Panc1 (cell line): ENCODE measurements at regions not wholly inside any gene's neighbourhood (a gene's known extent, or its start where the extent isn't known, plus 50 kb on each side); places are given as distances from the start of the nearest gene placed in this dataset.
"Not testable (repeated sequence)": the region's sequence is repeated elsewhere in the genome, so short reads cannot be mapped to it uniquely, and the experiment has no call there.

Source experiments
- ATAC-seq: fragments of 200-7000 bp; cut with Tn5 transposase; 2 replicates; pipeline ENCODE4 v1.9.1; 2020; ENCODE audit warnings: mild to moderate bottlenecking, moderate library complexity
- BruUV-seq: library from RNA; stranded (reverse); fragments of 400-500 nt; replicated peaks from 2 replicates; lab custom pipeline; 2021; lab: Mats Ljungman, UMichigan
- CTCF ChIA-PET: fragments of 300-600 bp; sonication (Branson Sonifier 250); formaldehyde crosslinking; loops from one replicate; lab custom pipeline; 2022; ENCODE audit warnings: antibody characterized with exemption; lab: Charles Lee
- POLR2A ChIA-PET: fragments of 300-600 bp; sonication (Branson Sonifier 250); formaldehyde crosslinking; loops from one replicate; lab custom pipeline; 2022; ENCODE audit warnings: antibody characterized with exemption; lab: Charles Lee
- DNase-seq: peaks from one replicate; pipeline ENCODE4 v3.0.0-alpha.2; 2010; ENCODE audit warnings: low read depth, low spot score
- H3K27ac ChIP-seq: 2 replicates; pipeline ENCODE4 v1.5.1; 2011; ENCODE audit warnings: mild to moderate bottlenecking, low read length, inconsistent platforms
- H3K27me3 ChIP-seq: fragments of 200-500 bp; sonication (Bioruptor generic); 2 replicates; pipeline ENCODE4 v1.6.0; 2014; ENCODE audit warnings: low read length, inconsistent platforms; ENCODE audit not compliant: control insufficient read depth, insufficient read depth
- H3K36me3 ChIP-seq: fragments of 200-500 bp; sonication (Bioruptor generic); 2 replicates; pipeline ENCODE4 v1.5.1; 2014; ENCODE audit warnings: inconsistent platforms, mild to moderate bottlenecking, low read length, moderate library complexity; ENCODE audit not compliant: control insufficient read depth, insufficient read depth
- H3K4me1 ChIP-seq: 2 replicates; pipeline ENCODE4 v1.5.1; 2011; ENCODE audit warnings: inconsistent platforms, mild to moderate bottlenecking, low read length, moderate library complexity; ENCODE audit not compliant: control insufficient read depth, insufficient read depth
- H3K4me3 ChIP-seq, 2 experiments: 2 replicates each; pipeline ENCODE4 v1.5.1; 2011 to 2012; ENCODE audit warnings: low read depth in 2 of 2, low read length in 2 of 2, mild to moderate bottlenecking in 2 of 2, inconsistent platforms in 1 of 2, moderate library complexity in 1 of 2
- H3K9me3 ChIP-seq: fragments of 200-500 bp; sonication (Bioruptor generic); 2 replicates; pipeline ENCODE4 v1.5.1; 2014; ENCODE audit warnings: low read depth, mild to moderate bottlenecking, inconsistent platforms, low read length, moderate library complexity; ENCODE audit not compliant: control insufficient read depth, insufficient read depth
- POLR2AphosphoS5 ChIP-seq: IDR thresholded peaks from 2 replicates; pipeline ENCODE4 v1.6.1; 2012; ENCODE audit warnings: mild to moderate bottlenecking, low read depth, low read length, moderate library complexity
- SIN3A ChIP-seq: IDR thresholded peaks from 2 replicates; pipeline ENCODE4 v1.6.1; 2012; ENCODE audit warnings: low read depth, mild to moderate bottlenecking, low read length, moderate library complexity, borderline replicate concordance; ENCODE audit not compliant: insufficient read depth
- TCF7L2 ChIP-seq: IDR thresholded peaks from 2 replicates; pipeline ENCODE4 v1.6.1; 2011; ENCODE audit warnings: mild to moderate bottlenecking, low read depth, low read length, inconsistent platforms
- in situ Hi-C: cut with HindIII; loops from 2 replicates; pipeline ENCODE4 v1.10.0; 2016; ENCODE audit warnings: low sequenced_read_pairs, low pct_unique_long_range_greater_than_20kb
- intact Hi-C: fragments of 100-400 bp; cut with micrococcal nuclease; formaldehyde crosslinking; loops from one replicate; pipeline ENCODE4 v1.10.0; 2022; ENCODE audit not compliant: unreplicated experiment
- TF ChIP-seq, protein P1 (sequence below), 2 experiments: IDR thresholded peaks; 2 replicates each; pipeline ENCODE4 v1.6.1; 2011 to 2012; ENCODE audit warnings: low read depth in 2 of 2, control low read depth in 1 of 2, low read length in 1 of 2, mild to moderate bottlenecking in 1 of 2, moderate library complexity in 1 of 2; ENCODE audit not compliant: insufficient read depth in 1 of 2
- TF ChIP-seq, protein P2 (sequence below): fragments of 450-650 bp; IDR thresholded peaks from 2 replicates; pipeline ENCODE4 v1.5.1; 2017; ENCODE audit warnings: mild to moderate bottlenecking

DNA sequence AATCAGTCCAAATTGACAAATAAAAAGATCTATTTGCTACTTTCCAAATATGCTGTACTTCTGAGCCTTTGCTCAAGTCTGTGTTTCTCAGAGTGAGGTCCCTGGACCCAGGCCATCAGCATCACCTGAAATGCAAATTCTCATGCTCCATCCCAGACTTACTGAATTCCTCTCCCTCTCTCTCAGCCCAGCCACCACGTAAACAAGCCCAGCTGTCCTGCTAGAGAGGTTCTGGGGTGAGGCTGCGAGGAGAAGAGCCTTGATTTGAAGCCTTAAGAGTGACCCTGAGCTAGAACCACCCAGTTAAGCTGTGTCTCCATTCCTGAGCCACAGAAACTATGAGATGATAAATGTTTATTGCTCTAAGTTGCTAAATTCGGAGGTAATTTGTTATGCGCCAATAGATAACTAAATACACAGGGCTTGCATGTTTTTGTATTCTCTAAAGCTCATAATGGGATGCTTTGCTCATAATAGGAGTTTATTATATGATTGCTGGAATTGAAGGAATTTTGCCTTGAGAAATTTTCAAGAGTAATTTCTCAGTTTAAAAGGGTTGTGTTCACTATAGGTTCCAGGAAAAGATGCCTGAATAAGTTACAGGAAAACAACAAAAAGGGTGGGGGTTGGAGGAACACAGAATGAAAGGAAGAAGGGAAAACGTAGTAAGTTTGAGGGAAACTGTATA is 98.9 kb upstream of the SPATA31D4 start:
- CTCF ChIA-PET: no interaction called here
- H3K4me3 ChIP-seq: no peak overlapping the region
- no peak for ATAC-seq
- no peaks in the 10 kb centered on the region for H3K9me3 ChIP-seq
- POLR2A ChIA-PET: no interaction called here
- DNase-seq: no peak
- intact Hi-C loops (no loop called here), in situ Hi-C loops (no loop called here)
- H3K36me3 ChIP-seq: no peaks in the 10 kb centered on the region
- no TSS peak for BruUV-seq
- H3K4me1 ChIP-seq: no peaks in the 10 kb centered on the region
- no peak overlapping the region for H3K27ac ChIP-seq
- no peaks in the 10 kb centered on the region for H3K27me3 ChIP-seq
- TF ChIP-seq SIN3A: no peak
- TF ChIP-seq, protein P1, sequence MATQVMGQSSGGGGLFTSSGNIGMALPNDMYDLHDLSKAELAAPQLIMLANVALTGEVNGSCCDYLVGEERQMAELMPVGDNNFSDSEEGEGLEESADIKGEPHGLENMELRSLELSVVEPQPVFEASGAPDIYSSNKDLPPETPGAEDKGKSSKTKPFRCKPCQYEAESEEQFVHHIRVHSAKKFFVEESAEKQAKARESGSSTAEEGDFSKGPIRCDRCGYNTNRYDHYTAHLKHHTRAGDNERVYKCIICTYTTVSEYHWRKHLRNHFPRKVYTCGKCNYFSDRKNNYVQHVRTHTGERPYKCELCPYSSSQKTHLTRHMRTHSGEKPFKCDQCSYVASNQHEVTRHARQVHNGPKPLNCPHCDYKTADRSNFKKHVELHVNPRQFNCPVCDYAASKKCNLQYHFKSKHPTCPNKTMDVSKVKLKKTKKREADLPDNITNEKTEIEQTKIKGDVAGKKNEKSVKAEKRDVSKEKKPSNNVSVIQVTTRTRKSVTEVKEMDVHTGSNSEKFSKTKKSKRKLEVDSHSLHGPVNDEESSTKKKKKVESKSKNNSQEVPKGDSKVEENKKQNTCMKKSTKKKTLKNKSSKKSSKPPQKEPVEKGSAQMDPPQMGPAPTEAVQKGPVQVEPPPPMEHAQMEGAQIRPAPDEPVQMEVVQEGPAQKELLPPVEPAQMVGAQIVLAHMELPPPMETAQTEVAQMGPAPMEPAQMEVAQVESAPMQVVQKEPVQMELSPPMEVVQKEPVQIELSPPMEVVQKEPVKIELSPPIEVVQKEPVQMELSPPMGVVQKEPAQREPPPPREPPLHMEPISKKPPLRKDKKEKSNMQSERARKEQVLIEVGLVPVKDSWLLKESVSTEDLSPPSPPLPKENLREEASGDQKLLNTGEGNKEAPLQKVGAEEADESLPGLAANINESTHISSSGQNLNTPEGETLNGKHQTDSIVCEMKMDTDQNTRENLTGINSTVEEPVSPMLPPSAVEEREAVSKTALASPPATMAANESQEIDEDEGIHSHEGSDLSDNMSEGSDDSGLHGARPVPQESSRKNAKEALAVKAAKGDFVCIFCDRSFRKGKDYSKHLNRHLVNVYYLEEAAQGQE (IDR thresholded peaks at IDR 0.05; ENCODE audit: insufficient read depth in 1 of 2, low read depth in 2 of 2, low read length in 1 of 2): no peak

DNA sequence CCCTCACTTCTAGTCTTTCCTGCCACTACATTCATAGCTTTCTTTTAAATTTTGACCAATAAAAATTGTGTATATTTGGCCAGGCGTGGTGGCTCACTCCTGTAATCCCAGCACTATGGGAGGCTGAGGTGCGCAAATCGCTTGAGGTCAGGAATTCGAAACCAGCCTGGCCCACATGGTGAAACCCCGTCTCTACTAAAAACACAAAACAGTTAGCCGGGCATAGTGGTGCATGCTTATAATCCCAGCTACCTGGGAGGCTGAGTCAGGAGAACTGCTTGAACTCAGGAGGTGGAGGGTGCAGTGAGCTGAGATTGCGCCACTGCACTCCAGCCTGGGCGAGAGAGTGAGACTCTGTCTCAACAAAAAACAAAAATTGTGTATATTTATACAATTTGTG is 97.8 kb upstream of the SPATA31D4 start:
- H3K4me1 ChIP-seq, BruUV-seq, in situ Hi-C loops, intact Hi-C loops, H3K27me3 ChIP-seq, CTCF ChIA-PET, POLR2A ChIA-PET, H3K27ac ChIP-seq, H3K4me3 ChIP-seq, H3K36me3 ChIP-seq, H3K9me3 ChIP-seq, DNase-seq, ATAC-seq: not testable (repeated sequence)

DNA sequence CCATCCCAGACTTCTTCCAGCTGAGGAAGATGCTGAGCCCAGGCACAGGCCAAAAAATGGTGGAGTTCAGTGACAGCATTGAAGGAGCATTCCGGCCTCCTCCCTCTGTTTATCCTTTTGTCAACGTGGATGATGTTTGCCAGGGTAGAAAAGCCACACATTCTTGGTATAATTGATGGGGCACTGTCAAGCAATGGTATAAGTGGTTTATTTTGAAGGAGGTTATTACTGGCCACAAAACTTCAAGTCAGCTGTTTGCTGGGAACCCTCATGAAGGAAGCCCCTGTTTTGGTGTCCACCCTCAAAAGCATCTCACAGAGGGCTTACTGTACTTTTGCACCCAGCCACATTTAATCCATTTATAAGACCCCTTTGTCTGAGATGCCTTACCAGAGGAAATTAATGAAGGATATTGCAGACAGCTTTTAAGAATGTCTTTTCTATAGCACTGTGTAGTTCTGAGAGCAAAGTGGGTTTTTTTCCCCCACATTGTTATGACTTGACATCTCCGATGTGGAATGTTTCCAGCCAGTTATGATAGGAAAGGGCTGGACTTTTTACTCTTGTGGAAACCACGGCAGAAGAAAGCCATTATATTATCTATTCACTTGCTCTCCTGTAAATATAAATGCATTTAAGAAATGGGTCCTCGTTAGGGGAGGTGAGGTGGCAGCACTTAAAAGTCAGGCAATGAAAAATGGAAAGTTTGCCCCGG is 95.5 kb upstream of the SPATA31D4 start:
- no peaks in the 10 kb centered on the region for H3K4me1 ChIP-seq
- no peaks in the 10 kb centered on the region for H3K36me3 ChIP-seq
- H3K27me3 ChIP-seq: no peaks in the 10 kb centered on the region
- in situ Hi-C loops: no loop called here
- ChIA-PET CTCF (no interaction called here), POLR2A (no interaction called here)
- no TSS peak for BruUV-seq
- H3K27ac ChIP-seq: no peak overlapping the region
- intact Hi-C loops: no loop called here
- ATAC-seq (no peak), DNase-seq (no peak)
- no peak for TF ChIP-seq TCF7L2
- TF ChIP-seq, protein P1 (IDR thresholded peaks at IDR 0.05; ENCODE audit: insufficient read depth in 1 of 2, low read depth in 2 of 2, low read length in 1 of 2): no peak
- no peak for TF ChIP-seq SIN3A
- TF ChIP-seq POLR2AphosphoS5: no peak
- TF ChIP-seq, protein P2, sequence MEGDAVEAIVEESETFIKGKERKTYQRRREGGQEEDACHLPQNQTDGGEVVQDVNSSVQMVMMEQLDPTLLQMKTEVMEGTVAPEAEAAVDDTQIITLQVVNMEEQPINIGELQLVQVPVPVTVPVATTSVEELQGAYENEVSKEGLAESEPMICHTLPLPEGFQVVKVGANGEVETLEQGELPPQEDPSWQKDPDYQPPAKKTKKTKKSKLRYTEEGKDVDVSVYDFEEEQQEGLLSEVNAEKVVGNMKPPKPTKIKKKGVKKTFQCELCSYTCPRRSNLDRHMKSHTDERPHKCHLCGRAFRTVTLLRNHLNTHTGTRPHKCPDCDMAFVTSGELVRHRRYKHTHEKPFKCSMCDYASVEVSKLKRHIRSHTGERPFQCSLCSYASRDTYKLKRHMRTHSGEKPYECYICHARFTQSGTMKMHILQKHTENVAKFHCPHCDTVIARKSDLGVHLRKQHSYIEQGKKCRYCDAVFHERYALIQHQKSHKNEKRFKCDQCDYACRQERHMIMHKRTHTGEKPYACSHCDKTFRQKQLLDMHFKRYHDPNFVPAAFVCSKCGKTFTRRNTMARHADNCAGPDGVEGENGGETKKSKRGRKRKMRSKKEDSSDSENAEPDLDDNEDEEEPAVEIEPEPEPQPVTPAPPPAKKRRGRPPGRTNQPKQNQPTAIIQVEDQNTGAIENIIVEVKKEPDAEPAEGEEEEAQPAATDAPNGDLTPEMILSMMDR: no peak
- no peaks in the 10 kb centered on the region for H3K9me3 ChIP-seq
- H3K4me3 ChIP-seq: no peak overlapping the region
